Astrocyte (in vitro differentiated cells and primary cell): ENCODE measurements at regions not wholly inside any gene's neighbourhood (a gene's known extent, or its start where the extent isn't known, plus 50 kb on each side); places are given as distances from the start of the nearest gene placed in this dataset.

Experiments used
- DNase-seq: peaks from one replicate; pipeline ENCODE4 v3.0.0-alpha.2; 2010; ENCODE audit warnings: low read depth
- FAIRE-seq: peaks from 2 replicates; lab custom pipeline; 2011; peaks lifted over from hg19 to GRCh38; lab: Jason Lieb, UNC
- H2AFZ ChIP-seq: 2 replicates; pipeline ENCODE4 v1.6.0; 2012; ENCODE audit warnings: low read depth, low read length, inconsistent platforms
- H3K27ac ChIP-seq: 2 replicates; pipeline ENCODE4 v1.5.1; 2011; ENCODE audit warnings: low read depth, low read length, inconsistent platforms
- H3K27me3 ChIP-seq: 2 replicates; pipeline ENCODE4 v1.6.0; 2011; ENCODE audit warnings: low read length, inconsistent platforms; ENCODE audit not compliant: insufficient read depth
- H3K36me3 ChIP-seq: 2 replicates; pipeline ENCODE4 v1.5.1; 2011; ENCODE audit warnings: low read length, inconsistent platforms; ENCODE audit not compliant: insufficient read depth
- H3K4me1 ChIP-seq: 2 replicates; pipeline ENCODE4 v1.5.1; 2011; ENCODE audit warnings: low read length, inconsistent platforms; ENCODE audit not compliant: insufficient read depth
- H3K4me2 ChIP-seq: 2 replicates; pipeline ENCODE4 v1.6.0; 2012; ENCODE audit warnings: low read length, inconsistent platforms
- H3K4me3 ChIP-seq: 2 replicates; pipeline ENCODE4 v1.5.1; 2011; ENCODE audit warnings: low read depth, mild to moderate bottlenecking, low read length, inconsistent platforms; ENCODE audit not compliant: insufficient read depth
- H3K79me2 ChIP-seq: 2 replicates; pipeline ENCODE4 v1.6.0; 2012; ENCODE audit warnings: mild to moderate bottlenecking, low read length, inconsistent platforms; ENCODE audit not compliant: insufficient read depth
- H3K9ac ChIP-seq: 2 replicates; pipeline ENCODE4 v1.6.0; 2012; ENCODE audit warnings: mild to moderate bottlenecking, low read length, inconsistent platforms
- H3K9me3 ChIP-seq: 2 replicates; pipeline ENCODE4 v1.5.1; 2012; ENCODE audit warnings: low read depth, mild to moderate bottlenecking, low read length, inconsistent platforms; ENCODE audit not compliant: insufficient read depth
- H4K20me1 ChIP-seq: 2 replicates; pipeline ENCODE4 v1.6.0; 2012; ENCODE audit warnings: low read length, inconsistent platforms; ENCODE audit not compliant: insufficient read depth
- H3K27ac Mint-ChIP-seq: one replicate; pipeline ENCODE4 v1.8.0; 2021; ENCODE audit warnings: mild to moderate bottlenecking, mixed read lengths; ENCODE audit not compliant: unreplicated experiment
- H3K27me3 Mint-ChIP-seq: one replicate; pipeline ENCODE4 v1.8.0; 2021; ENCODE audit warnings: low read depth, mixed read lengths; ENCODE audit not compliant: unreplicated experiment
- H3K36me3 Mint-ChIP-seq: one replicate; pipeline ENCODE4 v1.8.0; 2021; ENCODE audit warnings: low read depth, mixed read lengths; ENCODE audit not compliant: unreplicated experiment
- H3K4me1 Mint-ChIP-seq: one replicate; pipeline ENCODE4 v1.8.0; 2021; ENCODE audit warnings: low read depth, mixed read lengths; ENCODE audit not compliant: unreplicated experiment
- H3K4me3 Mint-ChIP-seq: one replicate; pipeline ENCODE4 v1.8.0; 2021; ENCODE audit warnings: mild to moderate bottlenecking, moderate library complexity, mixed read lengths; ENCODE audit not compliant: unreplicated experiment
- H3K9me3 Mint-ChIP-seq: one replicate; pipeline ENCODE4 v1.8.0; 2021; ENCODE audit warnings: mild to moderate bottlenecking, mixed read lengths; ENCODE audit not compliant: unreplicated experiment
- CTCF ChIP-seq: IDR thresholded peaks from 2 replicates; pipeline ENCODE4 v1.5.1; 2011; ENCODE audit warnings: low read depth, mild to moderate bottlenecking, inconsistent platforms, low read length, moderate library complexity; ENCODE audit not compliant: insufficient read depth
- EZH2 ChIP-seq: IDR thresholded peaks from 2 replicates; pipeline ENCODE4 v1.6.1; 2012; ENCODE audit warnings: mild to moderate bottlenecking, low read length, inconsistent platforms; ENCODE audit not compliant: insufficient read depth

- H3K36me3 Mint-ChIP-seq, result no peaks in the 10 kb centered on the region
- Histone ChIP-seq H3K4me1 (no peaks in the 10 kb centered on the region), H4K20me1 (no peaks in the 10 kb centered on the region), H3K36me3 (no peaks in the 10 kb centered on the region), H3K9me3 (no peaks in the 10 kb centered on the region), H3K27ac (no peak overlapping the region), H3K4me2 (no peak overlapping the region), H3K4me3 (no peak overlapping the region), H3K9ac (no peak overlapping the region), H2AFZ (no peak overlapping the region), H3K27me3 (no peaks in the 10 kb centered on the region), H3K79me2 (no peaks in the 10 kb centered on the region)
- DNase-seq (peak; percentile 69), FAIRE-seq (peak; percentile 34)
- H3K27ac Mint-ChIP-seq, result no peak overlapping the region
- no peaks in the 10 kb centered on the region for H3K9me3 Mint-ChIP-seq
- H3K4me3 Mint-ChIP-seq, result no peak overlapping the region
- H3K4me1 Mint-ChIP-seq, result peaks cover 7% of the 10 kb centered on the region
- TF ChIP-seq CTCF, result no peak
- no peak for TF ChIP-seq EZH2
- no peaks in the 10 kb centered on the region for H3K27me3 Mint-ChIP-seq
These were observed 1083.2 kb upstream of the CNTN5 start for GRCh38 chr11:97937501-97937900.

- Histone ChIP-seq H3K79me2 (no peaks in the 10 kb centered on the region), H3K4me1 (no peaks in the 10 kb centered on the region), H3K27ac (no peak overlapping the region), H3K4me3 (no peak overlapping the region), H3K36me3 (no peaks in the 10 kb centered on the region), H4K20me1 (no peaks in the 10 kb centered on the region), H3K9ac (no peak overlapping the region), H3K9me3 (no peaks in the 10 kb centered on the region), H2AFZ (no peak overlapping the region), H3K27me3 (no peaks in the 10 kb centered on the region), H3K4me2 (no peak overlapping the region)
- H3K4me1 Mint-ChIP-seq, result peaks cover 7% of the 10 kb centered on the region
- FAIRE-seq, result no peak
- no peak for DNase-seq
- H3K4me3 Mint-ChIP-seq, result no peak overlapping the region
- no peaks in the 10 kb centered on the region for H3K36me3 Mint-ChIP-seq
- H3K9me3 Mint-ChIP-seq, result no peaks in the 10 kb centered on the region
- H3K27me3 Mint-ChIP-seq, result no peaks in the 10 kb centered on the region
- TF ChIP-seq EZH2, result no peak
- H3K27ac Mint-ChIP-seq, result no peak overlapping the region
These were observed 1082.0 kb upstream of the CNTN5 start for GRCh38 chr11:97938789-97939188.

- DNase-seq, result no peak
- Histone ChIP-seq H3K4me1 (no peaks in the 10 kb centered on the region), H3K9ac (no peak overlapping the region), H3K27ac (no peak overlapping the region), H3K4me3 (no peak overlapping the region), H4K20me1 (no peaks in the 10 kb centered on the region), H3K79me2 (no peaks in the 10 kb centered on the region), H2AFZ (no peak overlapping the region), H3K36me3 (no peaks in the 10 kb centered on the region), H3K4me2 (no peak overlapping the region), H3K9me3 (no peaks in the 10 kb centered on the region), H3K27me3 (no peaks in the 10 kb centered on the region)
- Mint-ChIP-seq H3K27me3 (no peaks in the 10 kb centered on the region), H3K4me1 (no peaks in the 10 kb centered on the region), H3K36me3 (no peaks in the 10 kb centered on the region), H3K9me3 (no peaks in the 10 kb centered on the region), H3K4me3 (no peak overlapping the region), H3K27ac (no peak overlapping the region)
- TF ChIP-seq EZH2, result no peak
- no peak for TF ChIP-seq CTCF
- FAIRE-seq, result no peak
These were observed 1077.3 kb upstream of the CNTN5 start for GRCh38 chr11:97943493-97943892.
